Breast epithelium (tissue), 4 donors: ENCODE measurements at regions not wholly inside any gene's neighbourhood (a gene's known extent, or its start where the extent isn't known, plus 50 kb on each side); places are given as distances from the start of the nearest gene placed in this dataset.
"Not testable (repeated sequence)": the region's sequence is repeated elsewhere in the genome, so short reads cannot be mapped to it uniquely, and the experiment has no call there.

Experiments used
- DNase-seq, 2 donors: peaks; one replicate each; pipeline ENCODE4 v3.0.0-alpha.2; 2019; ENCODE audit warnings: low spot score in 2 of 2
- H3K27ac ChIP-seq, 2 donors: fragments of 200-600 bp; sonication (generic) in 1 of 2; one replicate each; pipeline ENCODE4 v1.5.1; 2016 to 2019; ENCODE audit warnings: mild to moderate bottlenecking in 1 of 2
- H3K27me3 ChIP-seq, 2 donors: fragments of 200-600 bp; sonication (generic) in 1 of 2; one replicate each; pipeline versions ENCODE4 v1.5.1 to v1.6.0; 2017 to 2019; ENCODE audit warnings: control low read depth in 1 of 2, mild to moderate bottlenecking in 1 of 2
- H3K36me3 ChIP-seq: fragments of 200-600 bp; one replicate; pipeline ENCODE4 v1.5.1; 2019
- H3K4me1 ChIP-seq, 2 donors: fragments of 200-600 bp; sonication (generic); one replicate each; pipeline ENCODE4 v1.5.1; 2016 to 2019; ENCODE audit warnings: control low read depth in 1 of 2
- H3K4me3 ChIP-seq, 3 donors: fragments of 200-600 bp; sonication (generic); 1 replicate in 2 of 3; 2 replicates in 1 of 3; pipeline ENCODE4 v1.5.1; 2016 to 2019; ENCODE audit warnings: mild to moderate bottlenecking in 3 of 3, moderate library complexity in 2 of 3
- H3K9me3 ChIP-seq, 2 donors: fragments of 200-600 bp; sonication (generic) in 1 of 2; one replicate each; pipeline ENCODE4 v1.5.1; 2016 to 2019; ENCODE audit warnings: control low read depth in 1 of 2
- CTCF ChIP-seq, 3 donors: fragments of 450-650 bp; IDR thresholded peaks; one replicate each; pipeline ENCODE4 v1.5.1; 2016 to 2017; ENCODE audit warnings: antibody characterized with exemption in 3 of 3, mild to moderate bottlenecking in 3 of 3, moderate library complexity in 3 of 3
- POLR2A ChIP-seq: fragments of 450-650 bp; IDR thresholded peaks from one replicate; pipeline ENCODE4 v1.6.1; 2016; ENCODE audit warnings: antibody characterized with exemption, mild to moderate bottlenecking, moderate library complexity
- POLR2AphosphoS5 ChIP-seq, 3 donors: sonication (generic); formaldehyde crosslinking; IDR thresholded peaks; one replicate each; pipeline ENCODE4 v1.6.1; 2017; ENCODE audit warnings: antibody characterized with exemption in 3 of 3
- intact Hi-C: fragments of 100-400 bp; cut with DNase I; formaldehyde crosslinking; loops from one replicate; pipeline ENCODE4 v1.15.1; 2023; ENCODE audit warnings: low total_unique reads

GRCh38 chr7:152502813-152503790 lies 67.3 kb upstream of the KMT2C start:
- Histone ChIP-seq H3K27me3 (no peaks in the 10 kb centered on the region), H3K36me3 (no peaks in the 10 kb centered on the region), H3K4me3 (no peak overlapping the region), H3K4me1 (no peaks in the 10 kb centered on the region), H3K27ac (no peak overlapping the region), H3K9me3 (peaks cover 0 to 4% of the 10 kb centered on the region in 2 donors)
- TF ChIP-seq POLR2A, result no peak
- TF ChIP-seq CTCF (IDR thresholded peaks at IDR 0.05), result no peak
- no peak for TF ChIP-seq POLR2AphosphoS5 (IDR thresholded peaks at IDR 0.05)
- intact Hi-C loops, result no loop called here
- no peak for DNase-seq

- Histone ChIP-seq H3K36me3 (no peaks in the 10 kb centered on the region), H3K27me3 (no peaks in the 10 kb centered on the region), H3K27ac (no peak overlapping the region), H3K9me3 (peaks cover 0 to 2% of the 10 kb centered on the region in 2 donors), H3K4me3 (no peak overlapping the region), H3K4me1 (no peaks in the 10 kb centered on the region)
- DNase-seq, result no peak
- TF ChIP-seq CTCF (IDR thresholded peaks at IDR 0.05) (no peak), POLR2AphosphoS5 (IDR thresholded peaks at IDR 0.05) (no peak), POLR2A (no peak)
- intact Hi-C loops, result no loop called here
Measured at GRCh38 chr7:152501506-152501905, 65.7 kb upstream of the KMT2C start.

GRCh38 chr7:152499969-152500368 lies 64.2 kb upstream of the KMT2C start:
- H3K27ac ChIP-seq, H3K4me3 ChIP-seq, intact Hi-C loops, H3K36me3 ChIP-seq, H3K4me1 ChIP-seq, DNase-seq, H3K9me3 ChIP-seq, H3K27me3 ChIP-seq: not testable (repeated sequence)

- Histone ChIP-seq H3K27me3 (no peaks in the 10 kb centered on the region), H3K36me3 (no peaks in the 10 kb centered on the region), H3K4me3 (no peak overlapping the region), H3K27ac (no peak overlapping the region), H3K9me3 (no peaks in the 10 kb centered on the region), H3K4me1 (no peaks in the 10 kb centered on the region)
- TF ChIP-seq POLR2A (no peak), POLR2AphosphoS5 (IDR thresholded peaks at IDR 0.05) (no peak), CTCF (IDR thresholded peaks at IDR 0.05) (no peak)
- intact Hi-C loops, result no loop called here
- no peak for DNase-seq
Measured at GRCh38 chr7:152495867-152496266, 60.1 kb upstream of the KMT2C start.

- TF ChIP-seq CTCF (IDR thresholded peaks at IDR 0.05), result no peak
- TF ChIP-seq POLR2A, result no peak
- TF ChIP-seq POLR2AphosphoS5 (IDR thresholded peaks at IDR 0.05), result no peak
- Histone ChIP-seq H3K4me1 (no peaks in the 10 kb centered on the region), H3K4me3 (no peak overlapping the region), H3K9me3 (no peaks in the 10 kb centered on the region), H3K27me3 (no peaks in the 10 kb centered on the region), H3K36me3 (no peaks in the 10 kb centered on the region), H3K27ac (no peak overlapping the region)
- no peak for DNase-seq
- intact Hi-C loops, result no loop called here
Measured at GRCh38 chr7:152492952-152493351, 57.1 kb upstream of the KMT2C start.
